ENCODE measurements at regions not wholly inside any gene's neighbourhood (a gene's known extent, or its start where the extent isn't known, plus 50 kb on each side); places are given as distances from the start of the nearest gene placed in this dataset.

DNA sequence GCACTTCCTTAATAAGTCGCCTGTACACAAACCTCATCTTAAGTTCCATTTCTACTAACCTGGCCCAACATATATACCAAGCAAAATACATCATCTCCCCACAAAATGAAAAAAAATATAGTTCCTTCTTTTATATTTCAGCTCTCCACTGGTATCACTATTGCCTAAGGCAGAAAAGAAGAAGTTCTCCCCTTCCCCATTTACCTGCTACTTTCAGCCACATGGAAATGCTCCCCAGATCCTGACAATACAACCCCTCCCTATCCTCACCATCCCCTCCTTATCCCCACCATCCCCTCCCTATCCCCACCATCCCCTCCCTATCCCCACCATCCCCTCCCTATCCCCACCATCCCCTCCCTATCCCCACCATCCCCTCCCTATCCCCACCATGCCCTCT lies 175.7 kb downstream of the LINC00237 start:
- H3K27me3 ChIP-seq (replicated peaks; ENCODE audit: control insufficient read depth, insufficient read depth, low read length), result no peaks in the 10 kb centered on the region
- ChIA-PET POLR2A (no interaction called here), CTCF (no interaction called here)
- TF ChIP-seq, protein P1, sequence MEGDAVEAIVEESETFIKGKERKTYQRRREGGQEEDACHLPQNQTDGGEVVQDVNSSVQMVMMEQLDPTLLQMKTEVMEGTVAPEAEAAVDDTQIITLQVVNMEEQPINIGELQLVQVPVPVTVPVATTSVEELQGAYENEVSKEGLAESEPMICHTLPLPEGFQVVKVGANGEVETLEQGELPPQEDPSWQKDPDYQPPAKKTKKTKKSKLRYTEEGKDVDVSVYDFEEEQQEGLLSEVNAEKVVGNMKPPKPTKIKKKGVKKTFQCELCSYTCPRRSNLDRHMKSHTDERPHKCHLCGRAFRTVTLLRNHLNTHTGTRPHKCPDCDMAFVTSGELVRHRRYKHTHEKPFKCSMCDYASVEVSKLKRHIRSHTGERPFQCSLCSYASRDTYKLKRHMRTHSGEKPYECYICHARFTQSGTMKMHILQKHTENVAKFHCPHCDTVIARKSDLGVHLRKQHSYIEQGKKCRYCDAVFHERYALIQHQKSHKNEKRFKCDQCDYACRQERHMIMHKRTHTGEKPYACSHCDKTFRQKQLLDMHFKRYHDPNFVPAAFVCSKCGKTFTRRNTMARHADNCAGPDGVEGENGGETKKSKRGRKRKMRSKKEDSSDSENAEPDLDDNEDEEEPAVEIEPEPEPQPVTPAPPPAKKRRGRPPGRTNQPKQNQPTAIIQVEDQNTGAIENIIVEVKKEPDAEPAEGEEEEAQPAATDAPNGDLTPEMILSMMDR (IDR thresholded peaks at IDR 0.05; ENCODE audit: insufficient read depth in 1 of 2, low read depth in 1 of 2, low read length in 1 of 2, severe bottlenecking in 1 of 2, unreplicated experiment in 1 of 2), result no peak
- BruUV-seq (replicated peaks), result no TSS peak
- no peaks in the 10 kb centered on the region for H3K36me3 Mint-ChIP-seq (ENCODE audit: insufficient read depth, unreplicated experiment)
- H3K4me1 ChIP-seq, result no peaks in the 10 kb centered on the region
- H3K9me3 ChIP-seq, result no peaks in the 10 kb centered on the region
- H3K9me3 Mint-ChIP-seq (ENCODE audit: unreplicated experiment), result no peaks in the 10 kb centered on the region
- no peak overlapping the region for H3K4me3 ChIP-seq (ENCODE audit: low read depth, low read length)
- no peak overlapping the region for H3K4me3 Mint-ChIP-seq (ENCODE audit: unreplicated experiment)
- no peaks in the 10 kb centered on the region for H3K36me3 ChIP-seq (ENCODE audit: control insufficient read depth, insufficient read depth, low read length)
- no peak for DNase-seq
- no peaks in the 10 kb centered on the region for H3K4me1 Mint-ChIP-seq (ENCODE audit: low read depth, unreplicated experiment)
- no peak overlapping the region for H3K27ac Mint-ChIP-seq (ENCODE audit: unreplicated experiment)
- H3K27me3 Mint-ChIP-seq (ENCODE audit: insufficient read depth, unreplicated experiment), result peaks cover 8% of the 10 kb centered on the region
- intact Hi-C loops (cut with micrococcal nuclease; ENCODE audit: unreplicated experiment), result no loop called here

DNA sequence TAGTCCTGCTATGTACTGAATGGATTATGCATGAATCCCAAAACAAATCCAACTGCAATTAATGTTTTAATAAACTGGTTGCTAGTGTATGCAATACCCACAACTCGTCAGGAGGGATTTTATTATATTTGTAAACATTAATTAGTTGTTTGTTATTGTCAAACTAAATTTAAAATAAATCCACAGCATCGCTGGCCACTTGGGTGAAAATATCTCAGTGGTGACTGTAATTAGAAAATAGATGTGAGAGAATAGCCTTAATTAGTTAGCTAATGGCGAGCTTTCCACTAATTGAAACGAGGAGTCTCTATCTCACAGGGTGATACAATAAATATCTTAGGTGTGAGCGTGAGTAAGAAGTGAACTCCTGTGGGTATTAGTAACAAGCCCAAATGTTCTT lies 176.8 kb downstream of the LINC00237 start:
- Mint-ChIP-seq H3K4me3 (ENCODE audit: unreplicated experiment) (no peak overlapping the region), H3K4me1 (ENCODE audit: low read depth, unreplicated experiment) (no peaks in the 10 kb centered on the region), H3K36me3 (ENCODE audit: insufficient read depth, unreplicated experiment) (no peaks in the 10 kb centered on the region), H3K9me3 (ENCODE audit: unreplicated experiment) (no peaks in the 10 kb centered on the region), H3K27me3 (ENCODE audit: insufficient read depth, unreplicated experiment) (peaks cover 8% of the 10 kb centered on the region), H3K27ac (ENCODE audit: unreplicated experiment) (no peak overlapping the region)
- BruUV-seq (replicated peaks), result no TSS peak
- DNase-seq, result no peak
- POLR2A ChIA-PET, result no interaction called here
- no peaks in the 10 kb centered on the region for H3K36me3 ChIP-seq (ENCODE audit: control insufficient read depth, insufficient read depth, low read length)
- H3K27me3 ChIP-seq (replicated peaks; ENCODE audit: control insufficient read depth, insufficient read depth, low read length), result no peaks in the 10 kb centered on the region
- H3K9me3 ChIP-seq, result no peaks in the 10 kb centered on the region
- no peak overlapping the region for H3K4me3 ChIP-seq (ENCODE audit: low read depth, low read length)
- intact Hi-C loops (cut with micrococcal nuclease; ENCODE audit: unreplicated experiment), result no loop called here
- H3K4me1 ChIP-seq, result no peaks in the 10 kb centered on the region
- TF ChIP-seq, protein P1 (IDR thresholded peaks at IDR 0.05; ENCODE audit: insufficient read depth in 1 of 2, low read depth in 1 of 2, low read length in 1 of 2, severe bottlenecking in 1 of 2, unreplicated experiment in 1 of 2), result no peak
- CTCF ChIA-PET, result interaction anchor here (0.6 kb wide), 1 partner anchor 954 kb away, joined by 3 read pairs; no protein-coding TSS in a partner anchor

DNA sequence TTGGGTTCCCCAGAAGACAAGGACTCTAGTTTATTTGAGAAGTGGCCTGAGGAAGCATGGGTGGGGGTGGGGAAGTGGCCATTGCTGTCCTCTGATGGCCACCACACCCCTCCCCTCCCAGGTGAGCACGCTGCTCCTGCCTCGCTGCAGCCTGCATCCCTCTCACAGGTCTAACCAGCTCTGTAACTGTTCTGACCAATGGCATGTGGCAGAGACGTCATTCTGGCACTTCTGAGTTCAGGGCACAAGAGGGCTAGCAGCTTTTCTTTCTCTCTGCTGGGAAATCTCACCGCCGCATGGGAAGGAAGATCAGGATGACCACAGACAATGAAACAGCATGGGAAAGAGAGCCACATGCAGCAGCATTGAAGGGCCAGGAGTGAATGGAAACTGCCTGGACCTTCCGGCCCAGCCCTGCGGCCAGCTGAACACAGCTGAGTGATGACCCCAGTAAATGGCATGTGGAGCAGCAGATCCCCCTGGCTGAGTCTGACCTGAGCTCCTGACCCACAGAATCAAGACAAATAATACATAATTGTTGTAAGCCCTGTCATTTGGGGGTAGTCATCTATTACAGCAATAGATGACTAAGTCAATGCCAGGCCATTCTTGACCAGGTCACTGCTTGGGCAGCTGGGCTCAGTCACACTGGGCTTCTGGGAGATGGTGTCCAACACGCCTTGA lies 179.8 kb downstream of the LINC00237 start:
- Histone ChIP-seq H3K36me3 (ENCODE audit: control insufficient read depth, insufficient read depth, low read length) (no peaks in the 10 kb centered on the region), H3K27me3 (replicated peaks; ENCODE audit: control insufficient read depth, insufficient read depth, low read length) (no peaks in the 10 kb centered on the region), H3K4me1 (no peaks in the 10 kb centered on the region), H3K9me3 (no peaks in the 10 kb centered on the region), H3K4me3 (ENCODE audit: low read depth, low read length) (no peak overlapping the region)
- Mint-ChIP-seq H3K9me3 (ENCODE audit: unreplicated experiment) (no peaks in the 10 kb centered on the region), H3K4me1 (ENCODE audit: low read depth, unreplicated experiment) (no peaks in the 10 kb centered on the region), H3K4me3 (ENCODE audit: unreplicated experiment) (no peak overlapping the region), H3K36me3 (ENCODE audit: insufficient read depth, unreplicated experiment) (no peaks in the 10 kb centered on the region), H3K27ac (ENCODE audit: unreplicated experiment) (no peak overlapping the region), H3K27me3 (ENCODE audit: insufficient read depth, unreplicated experiment) (peaks cover 6% of the 10 kb centered on the region)
- DNase-seq, result no peak
- ChIA-PET POLR2A (no interaction called here), CTCF (interaction anchor here (0.7 kb wide), 2 partner anchors 98 to 455 kb away, joined by 4 to 5 read pairs; no protein-coding TSS in a partner anchor)
- intact Hi-C loops (cut with micrococcal nuclease; ENCODE audit: unreplicated experiment), result no loop called here
- TF ChIP-seq, protein P1 (IDR thresholded peaks at IDR 0.05; ENCODE audit: insufficient read depth in 1 of 2, low read depth in 1 of 2, low read length in 1 of 2, severe bottlenecking in 1 of 2, unreplicated experiment in 1 of 2), result no peak
- BruUV-seq (replicated peaks), result no TSS peak
